Spleen (tissue), 11 donors: ENCODE measurements at regions not wholly inside any gene's neighbourhood (a gene's known extent, or its start where the extent isn't known, plus 50 kb on each side); places are given as distances from the start of the nearest gene placed in this dataset.
"Not testable (repeated sequence)": the region's sequence is repeated elsewhere in the genome, so short reads cannot be mapped to it uniquely, and the experiment has no call there.

Experiments
- DNase-seq: peaks from one replicate; pipeline ENCODE4 v3.0.0-alpha.2; 2020
- H3K27ac ChIP-seq, 8 donors: fragments of 200-600 bp; sonication (generic) in 7 of 8; 1 replicate in 4 of 8; 2 replicates in 4 of 8; pipeline versions ENCODE4 v1.5.0 to v1.8.0; 2016 to 2021; ENCODE audit warnings: inconsistent platforms in 4 of 8, mild to moderate bottlenecking in 4 of 8, moderate library complexity in 1 of 8
- H3K27me3 ChIP-seq, 7 donors: fragments of 200-600 bp; sonication (generic) in 6 of 7; replicated peaks in 1 of 7; 1 replicate in 4 of 7; 2 replicates in 3 of 7; pipeline versions ENCODE4 v1.5.0 to v1.8.0; 2016 to 2021; ENCODE audit warnings: inconsistent platforms in 3 of 7, mild to moderate bottlenecking in 1 of 7
- H3K36me3 ChIP-seq, 6 donors: fragments of 200-600 bp; sonication (generic) in 5 of 6; 1 replicate in 4 of 6; 2 replicates in 2 of 6; pipeline versions ENCODE4 v1.5.0 to v1.8.0; 2016 to 2021; ENCODE audit warnings: inconsistent platforms in 2 of 6
- H3K4me1 ChIP-seq, 6 donors: fragments of 200-600 bp; sonication (generic) in 5 of 6; 1 replicate in 3 of 6; 2 replicates in 3 of 6; pipeline versions ENCODE4 v1.5.0 to v1.8.0; 2016 to 2021; ENCODE audit warnings: inconsistent platforms in 3 of 6
- H3K4me3 ChIP-seq, 8 donors: fragments of 200-600 bp; sonication (generic) in 7 of 8; 1 replicate in 4 of 8; 2 replicates in 4 of 8; pipeline versions ENCODE4 v1.5.0 to v1.8.0; 2016 to 2021; ENCODE audit warnings: inconsistent platforms in 4 of 8, mild to moderate bottlenecking in 4 of 8, moderate library complexity in 2 of 8
- H3K9me3 ChIP-seq, 8 donors: fragments of 200-600 bp; sonication (generic) in 7 of 8; 1 replicate in 4 of 8; 2 replicates in 4 of 8; pipeline versions ENCODE4 v1.5.0 to v1.8.0; 2016 to 2021; ENCODE audit warnings: inconsistent platforms in 4 of 8
- CTCF ChIP-seq, 11 experiments: fragments of 200-600 bp in 7 of 11; fragments of 450-650 bp in 4 of 11; sonication (generic) in 4 of 11; IDR thresholded peaks in 8 of 11; conservative IDR thresholded peaks in 3 of 11; 1 replicate in 7 of 11; 2 replicates in 4 of 11; pipeline versions ENCODE4 v1.4.0 to v1.8.0; 2016 to 2021; ENCODE audit warnings: antibody characterized with exemption in 11 of 11, inconsistent platforms in 4 of 11, mild to moderate bottlenecking in 1 of 11
- POLR2A ChIP-seq, 3 donors: fragments of 450-650 bp; IDR thresholded peaks; one replicate each; pipeline ENCODE4 v1.5.1; 2017; ENCODE audit warnings: antibody characterized with exemption in 3 of 3, mild to moderate bottlenecking in 1 of 3
- POLR2AphosphoS5 ChIP-seq, 3 donors: sonication (generic); formaldehyde crosslinking; IDR thresholded peaks; one replicate each; pipeline ENCODE4 v1.5.1; 2017; ENCODE audit warnings: antibody characterized with exemption in 3 of 3
- WGBS, 5 donors: extraction: QIAGEN DNeasy Blood & Tissue Kit in 3 of 5; methylation state at CpG; one replicate each; pipeline versions ENCODE4 v1.1.5 to v1.1.7; 2013 to 2018; 5-methylcytosine and 5-hydroxymethylcytosine counted together
- intact Hi-C: fragments of 100-400 bp; cut with DNase I; formaldehyde crosslinking; loops from one replicate; pipeline ENCODE4 v1.15.0; 2023; ENCODE audit warnings: low total_unique reads
- donor health status: healthy with polysubstance abuse.
- donor health status: DM: no; HTN: no; CAD: no; lungs with moderate emphysema.
- donor health status: DM: no; HTN: no; CAD: no.
- donor health status: Bipolar disorder and iron deficiency.
- donor health status: healthy.
- donor health status: DM: no; HTN: no; CAD: no.
- donor health status: DM: yes; HTN: yes; CAD: no.

GRCh38 chr11:134981835-134982234 lies 569.8 kb upstream of the B3GAT1 start:
- no peaks in the 10 kb centered on the region for H3K4me1 ChIP-seq
- H3K36me3 ChIP-seq = no peaks in the 10 kb centered on the region
- H3K4me3 ChIP-seq = peak overlapping the region in 2 of 8 donors; percentile 24 to 44
- 62 to 74% (median 69%) methylated on average over 4 of the region's 4 CpGs for WGBS, 5 donors
- no peaks in the 10 kb centered on the region for H3K9me3 ChIP-seq
- peaks cover 0 to 29% (median 0%) of the 10 kb centered on the region in 7 donors for H3K27me3 ChIP-seq
- TF ChIP-seq POLR2A (IDR thresholded peaks at IDR 0.05) = no peak
- no peak for TF ChIP-seq CTCF (IDR thresholded peaks at IDR 0.05 in 8 of 11, conservative IDR thresholded peaks at IDR 0.05 in 3 of 11)
- TF ChIP-seq POLR2AphosphoS5 (IDR thresholded peaks at IDR 0.05) = no peak
- intact Hi-C loops = no loop called here
- DNase-seq = no peak
- H3K27ac ChIP-seq = no peak overlapping the region

- intact Hi-C loops = no loop called here
- Histone ChIP-seq H3K27ac (peak overlapping the region in 4 of 8 donors; percentile 31 to 68 (median 48)), H3K36me3 (no peaks in the 10 kb centered on the region), H3K4me1 (no peaks in the 10 kb centered on the region), H3K9me3 (no peaks in the 10 kb centered on the region), H3K27me3 (peaks cover 0 to 30% (median 0%) of the 10 kb centered on the region in 7 donors), H3K4me3 (peak overlapping the region in 2 of 8 donors; percentile 24 to 44)
- DNase-seq = no peak
- WGBS, 5 donors = 67 to 77% (median 73%) methylated on average over 10 to 13 of the region's 13 CpGs
- peak in 2 of 3 donors; percentile 33 to 43 for TF ChIP-seq POLR2AphosphoS5 (IDR thresholded peaks at IDR 0.05)
- no peak for TF ChIP-seq POLR2A (IDR thresholded peaks at IDR 0.05)
- no peak for TF ChIP-seq CTCF (IDR thresholded peaks at IDR 0.05 in 8 of 11, conservative IDR thresholded peaks at IDR 0.05 in 3 of 11)
Observed at GRCh38 chr11:134980819-134981710, 569.0 kb upstream of the B3GAT1 start.

GRCh38 chr11:134979089-134979457 lies 567.0 kb upstream of the B3GAT1 start:
- H3K27ac ChIP-seq, H3K9me3 ChIP-seq, intact Hi-C loops, H3K4me3 ChIP-seq, DNase-seq, H3K36me3 ChIP-seq, H3K4me1 ChIP-seq: not testable (repeated sequence)
- WGBS, 5 donors = 90 to 97% (median 92%) methylated on average over 12 of the region's 12 CpGs
- peaks cover 0 to 30% (median 0%) of the 10 kb centered on the region in 7 donors for H3K27me3 ChIP-seq

GRCh38 chr11:134978388-134979088 lies 566.5 kb upstream of the B3GAT1 start:
- Histone ChIP-seq H3K27ac (no peak overlapping the region), H3K27me3 (peaks cover 0 to 26% (median 0%) of the 10 kb centered on the region in 7 donors), H3K4me1 (no peaks in the 10 kb centered on the region), H3K4me3 (no peak overlapping the region), H3K9me3 (no peaks in the 10 kb centered on the region), H3K36me3 (no peaks in the 10 kb centered on the region)
- intact Hi-C loops = no loop called here
- 80 to 85% (median 82%) methylated on average over 21 of the region's 21 CpGs for whole genome bisulfite sequencing, 5 donors
- no peak for DNase-seq
- TF ChIP-seq POLR2AphosphoS5 (IDR thresholded peaks at IDR 0.05) (no peak), POLR2A (IDR thresholded peaks at IDR 0.05) (no peak), CTCF (IDR thresholded peaks at IDR 0.05 in 8 of 11, conservative IDR thresholded peaks at IDR 0.05 in 3 of 11) (no peak)
